Activated naive CD4-positive, alpha-beta T cell treated with anti-CD3 and anti-CD28 coated beads, Interleukin-2, amount 50 U/mL, for 72 hours (primary cell): ENCODE measurements at regions not wholly inside any gene's neighbourhood (a gene's known extent, or its start where the extent isn't known, plus 50 kb on each side); places are given as distances from the start of the nearest gene placed in this dataset.

ENCODE experiments used
- ATAC-seq, 2 donors: fragments of 150-1000 bp; cut with Tn5 transposase; 2 replicates each; pipeline ENCODE4 v1.10.0; 2021; ENCODE audit warnings: mild to moderate bottlenecking in 2 of 2, moderate library complexity in 2 of 2
- DNase-seq, 2 donors: peaks; one replicate each; pipeline ENCODE4 v3.0.0; 2021 to 2022; ENCODE audit warnings: low spot score in 2 of 2
- H3K27ac Mint-ChIP-seq, 2 donors: one replicate each; pipeline ENCODE4 v1.8.0; 2022; ENCODE audit warnings: mild to moderate bottlenecking in 2 of 2, mixed read lengths in 2 of 2
- H3K36me3 Mint-ChIP-seq, 2 donors: one replicate each; pipeline ENCODE4 v1.8.0; 2022; ENCODE audit warnings: mixed read lengths in 2 of 2
- H3K9me3 Mint-ChIP-seq, 2 donors: one replicate each; pipeline ENCODE4 v1.8.0; 2022; ENCODE audit warnings: mixed read lengths in 2 of 2

- ATAC-seq (no peak), DNase-seq (no peak)
- H3K9me3 Mint-ChIP-seq = no peaks in the 10 kb centered on the region
- H3K36me3 Mint-ChIP-seq = no peaks in the 10 kb centered on the region
- peak overlapping the region; percentile 14 to 53 for H3K27ac Mint-ChIP-seq
Measured at GRCh38 chr12:123083661-123084571, 67.0 kb downstream of the PITPNM2 start.

GRCh38 chr12:123080634-123081033, 70.3 kb downstream of the PITPNM2 start:
- no peaks in the 10 kb centered on the region for H3K9me3 Mint-ChIP-seq
- ATAC-seq (no peak), DNase-seq (no peak)
- no peaks in the 10 kb centered on the region for H3K36me3 Mint-ChIP-seq
- H3K27ac Mint-ChIP-seq = no peak overlapping the region

- no peak for ATAC-seq
- Mint-ChIP-seq H3K36me3 (no peaks in the 10 kb centered on the region), H3K27ac (peak overlapping the region; percentile 7 to 29), H3K9me3 (no peaks in the 10 kb centered on the region)
- no peak for DNase-seq
Measured at GRCh38 chr12:123078531-123079155, 72.2 kb downstream of the PITPNM2 start.

- no peak for ATAC-seq
- no peak overlapping the region for H3K27ac Mint-ChIP-seq
Measured at GRCh38 chr12:123078120-123078465, 72.8 kb downstream of the PITPNM2 start.

GRCh38 chr12:123077298-123078119, 73.4 kb downstream of the PITPNM2 start:
- ATAC-seq (no peak), DNase-seq (no peak)
- no peaks in the 10 kb centered on the region for H3K36me3 Mint-ChIP-seq
- peak overlapping the region; percentile 90 to 95 for H3K27ac Mint-ChIP-seq
- no peaks in the 10 kb centered on the region for H3K9me3 Mint-ChIP-seq

More at GRCh38 chr12:123078120-123078465, 72.8 kb downstream of the PITPNM2 start:
- Mint-ChIP-seq H3K9me3 (no peaks in the 10 kb centered on the region), H3K36me3 (no peaks in the 10 kb centered on the region)
- no peak for DNase-seq

GRCh38 chr12:123076604-123077297, 74.1 kb downstream of the PITPNM2 start:
- no peaks in the 10 kb centered on the region for H3K36me3 Mint-ChIP-seq
- DNase-seq (peak; percentile 66 to 79), ATAC-seq (peak; percentile 85 to 86)
- H3K27ac Mint-ChIP-seq = peak overlapping the region; percentile 90 to 95
- no peaks in the 10 kb centered on the region for H3K9me3 Mint-ChIP-seq

GRCh38 chr12:123075646-123076171, 75.2 kb downstream of the PITPNM2 start:
- DNase-seq = peak; percentile 71 to 86
- ATAC-seq = peak; percentile 80 to 81
- Mint-ChIP-seq H3K27ac (peak overlapping the region; percentile 90 to 95), H3K9me3 (no peaks in the 10 kb centered on the region), H3K36me3 (no peaks in the 10 kb centered on the region)

GRCh38 chr12:123075087-123075645, 75.7 kb downstream of the PITPNM2 start:
- Mint-ChIP-seq H3K36me3 (no peaks in the 10 kb centered on the region), H3K27ac (peak overlapping the region; percentile 90 to 95), H3K9me3 (no peaks in the 10 kb centered on the region)
- ATAC-seq = no peak
- DNase-seq = no peak

GRCh38 chr12:123073962-123074801, 76.7 kb downstream of the PITPNM2 start:
- H3K9me3 Mint-ChIP-seq = no peaks in the 10 kb centered on the region
- no peaks in the 10 kb centered on the region for H3K36me3 Mint-ChIP-seq
- DNase-seq = no peak
- no peak for ATAC-seq
- peak overlapping the region in 1 of 2 donors; percentile 90 for H3K27ac Mint-ChIP-seq

- Mint-ChIP-seq H3K36me3 (no peaks in the 10 kb centered on the region), H3K27ac (no peak overlapping the region), H3K9me3 (no peaks in the 10 kb centered on the region)
- ATAC-seq (no peak), DNase-seq (no peak)
Measured at GRCh38 chr12:123073292-123073691, 77.6 kb downstream of the PITPNM2 start.

GRCh38 chr12:123071857-123072256, 79.0 kb downstream of the PITPNM2 start:
- Mint-ChIP-seq H3K9me3 (no peaks in the 10 kb centered on the region), H3K27ac (no peak overlapping the region), H3K36me3 (no peaks in the 10 kb centered on the region)
- DNase-seq = no peak
- ATAC-seq = no peak

- Mint-ChIP-seq H3K36me3 (no peaks in the 10 kb centered on the region), H3K9me3 (no peaks in the 10 kb centered on the region), H3K27ac (peak overlapping the region in 1 of 2 donors; percentile 9)
- ATAC-seq (no peak), DNase-seq (no peak)
Measured at GRCh38 chr12:123071099-123071800, 79.6 kb downstream of the PITPNM2 start.

- ATAC-seq = no peak
- no peak for DNase-seq
- Mint-ChIP-seq H3K9me3 (no peaks in the 10 kb centered on the region), H3K36me3 (no peaks in the 10 kb centered on the region), H3K27ac (peak overlapping the region; percentile 9 to 68)
Measured at GRCh38 chr12:123070267-123071081, 80.4 kb downstream of the PITPNM2 start.
